Lower leg skin (tissue), 4 donors: ENCODE measurements at regions not wholly inside any gene's neighbourhood (a gene's known extent, or its start where the extent isn't known, plus 50 kb on each side); places are given as distances from the start of the nearest gene placed in this dataset.

Source experiments
- DNase-seq, 2 donors: peaks; one replicate each; pipeline ENCODE4 v3.0.0-alpha.2; 2019; ENCODE audit warnings: low spot score in 2 of 2
- H3K4me3 ChIP-seq: fragments of 200-600 bp; sonication (generic); 2 replicates; pipeline ENCODE4 v1.5.1; 2017; ENCODE audit warnings: mild to moderate bottlenecking, low read depth; ENCODE audit not compliant: poor library complexity, severe bottlenecking
- POLR2A ChIP-seq, 2 donors: fragments of 450-650 bp; IDR thresholded peaks; one replicate each; pipeline ENCODE4 v1.6.1; 2016 to 2017; ENCODE audit warnings: antibody characterized with exemption in 2 of 2, mild to moderate bottlenecking in 1 of 2, moderate library complexity in 1 of 2
- WGBS, 2 donors: methylation state at CpG; one replicate each; pipeline ENCODE4 v1.1.5; 2018; 5-methylcytosine and 5-hydroxymethylcytosine counted together
- intact Hi-C: fragments of 100-400 bp; cut with DNase I; formaldehyde crosslinking; loops from one replicate; pipeline ENCODE4 v1.15.0; 2023; ENCODE audit warnings: low total_unique reads
- TF ChIP-seq, protein P1 (sequence below), 3 donors: fragments of 450-650 bp; IDR thresholded peaks; one replicate each; pipeline ENCODE4 v1.5.1; 2016; ENCODE audit warnings: antibody characterized with exemption in 3 of 3, mild to moderate bottlenecking in 3 of 3, moderate library complexity in 2 of 3

DNA sequence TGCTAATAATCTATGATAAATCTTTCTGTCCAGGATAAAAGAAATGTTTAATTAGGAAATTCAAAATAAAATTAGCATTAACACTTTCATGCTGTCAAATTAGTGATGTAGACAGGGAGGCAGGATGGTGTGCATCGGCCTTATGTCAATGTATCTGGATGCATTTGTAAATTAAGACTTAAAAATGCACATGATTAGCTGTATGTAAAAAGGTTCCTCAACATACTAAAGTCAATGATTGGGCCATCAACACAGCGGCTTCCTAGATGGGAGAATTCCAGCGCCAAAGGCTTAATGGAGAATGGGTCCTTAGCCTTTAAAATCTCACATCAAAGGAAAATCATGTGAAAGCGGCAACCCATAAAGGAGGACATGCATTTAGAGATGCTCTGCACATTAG lies 77.5 kb upstream of the ZEB2 start:
- 74 to 82% methylated on average over 4 of the region's 4 CpGs for WGBS, 2 donors
- H3K4me3 ChIP-seq = no peak overlapping the region
- no peak for DNase-seq
- intact Hi-C loops = no loop called here
- TF ChIP-seq, protein P1, sequence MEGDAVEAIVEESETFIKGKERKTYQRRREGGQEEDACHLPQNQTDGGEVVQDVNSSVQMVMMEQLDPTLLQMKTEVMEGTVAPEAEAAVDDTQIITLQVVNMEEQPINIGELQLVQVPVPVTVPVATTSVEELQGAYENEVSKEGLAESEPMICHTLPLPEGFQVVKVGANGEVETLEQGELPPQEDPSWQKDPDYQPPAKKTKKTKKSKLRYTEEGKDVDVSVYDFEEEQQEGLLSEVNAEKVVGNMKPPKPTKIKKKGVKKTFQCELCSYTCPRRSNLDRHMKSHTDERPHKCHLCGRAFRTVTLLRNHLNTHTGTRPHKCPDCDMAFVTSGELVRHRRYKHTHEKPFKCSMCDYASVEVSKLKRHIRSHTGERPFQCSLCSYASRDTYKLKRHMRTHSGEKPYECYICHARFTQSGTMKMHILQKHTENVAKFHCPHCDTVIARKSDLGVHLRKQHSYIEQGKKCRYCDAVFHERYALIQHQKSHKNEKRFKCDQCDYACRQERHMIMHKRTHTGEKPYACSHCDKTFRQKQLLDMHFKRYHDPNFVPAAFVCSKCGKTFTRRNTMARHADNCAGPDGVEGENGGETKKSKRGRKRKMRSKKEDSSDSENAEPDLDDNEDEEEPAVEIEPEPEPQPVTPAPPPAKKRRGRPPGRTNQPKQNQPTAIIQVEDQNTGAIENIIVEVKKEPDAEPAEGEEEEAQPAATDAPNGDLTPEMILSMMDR (IDR thresholded peaks at IDR 0.05) = no peak
- TF ChIP-seq POLR2A (IDR thresholded peaks at IDR 0.05) = no peak

DNA sequence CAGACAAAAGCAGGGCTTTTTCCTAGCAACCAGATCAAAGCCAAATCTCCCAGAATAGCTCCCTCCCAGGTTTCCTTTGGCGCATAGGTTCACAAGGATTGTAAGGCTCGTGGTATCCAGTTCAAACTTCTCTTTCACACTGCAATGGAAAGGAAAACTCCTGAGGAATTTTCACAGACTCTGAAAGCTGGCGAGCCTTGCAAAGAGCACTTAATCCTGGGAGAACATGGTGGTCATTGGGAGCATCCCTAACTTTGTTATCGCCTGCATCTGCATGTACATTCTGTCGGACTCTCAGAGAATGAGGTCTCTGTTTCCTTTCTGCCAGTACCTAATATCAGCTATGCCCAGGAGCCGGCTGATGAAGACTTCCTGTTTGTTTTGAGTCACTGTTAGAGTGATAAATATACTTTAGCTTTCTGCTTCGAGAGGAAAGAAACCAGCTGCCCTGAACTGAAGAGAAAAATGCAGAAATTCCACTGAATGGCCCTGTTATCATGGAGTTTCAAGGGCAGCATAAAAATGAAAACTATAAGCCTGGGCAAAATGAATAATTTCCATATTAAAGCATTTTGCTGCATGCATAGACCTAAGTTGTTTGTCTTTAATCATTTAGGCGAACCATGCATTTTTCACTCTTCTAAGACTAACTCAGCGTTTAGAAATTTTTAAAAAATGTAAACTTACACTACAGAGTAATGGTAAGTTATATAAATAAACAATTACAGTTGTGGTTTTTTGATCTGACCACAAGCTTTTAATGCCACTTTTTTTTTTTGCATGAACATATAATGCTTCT lies 76.4 kb upstream of the ZEB2 start:
- WGBS, 2 donors = 56 to 58% methylated on average over 9 of the region's 9 CpGs
- DNase-seq = no peak
- TF ChIP-seq, protein P1 (IDR thresholded peaks at IDR 0.05) = no peak
- TF ChIP-seq POLR2A (IDR thresholded peaks at IDR 0.05) = no peak
- H3K4me3 ChIP-seq = no peak overlapping the region
- intact Hi-C loops = no loop called here

DNA sequence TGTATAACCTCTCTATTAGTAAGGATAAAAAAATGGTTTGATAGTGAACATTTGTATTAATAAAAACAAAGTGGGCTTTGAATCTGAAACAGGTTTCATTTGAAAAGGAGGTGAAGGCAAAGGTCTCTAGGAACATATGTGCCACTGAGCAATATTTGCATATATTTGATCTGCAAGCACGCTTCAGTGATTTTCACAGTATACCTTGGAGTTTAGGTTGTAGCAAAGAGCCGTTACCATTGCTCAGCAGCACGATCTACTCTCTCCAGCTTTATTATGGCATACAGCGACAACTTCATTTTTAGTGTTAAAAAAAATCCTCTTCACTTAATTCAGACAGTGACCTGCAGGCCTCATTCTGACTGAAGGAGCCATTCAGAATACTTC lies 75.8 kb upstream of the ZEB2 start:
- TF ChIP-seq, protein P1 (IDR thresholded peaks at IDR 0.05) = no peak
- no peak for TF ChIP-seq POLR2A (IDR thresholded peaks at IDR 0.05)
- intact Hi-C loops = no loop called here
- H3K4me3 ChIP-seq = no peak overlapping the region
- 91 to 92% methylated on average over 4 of the region's 4 CpGs for WGBS, 2 donors
- no peak for DNase-seq

DNA sequence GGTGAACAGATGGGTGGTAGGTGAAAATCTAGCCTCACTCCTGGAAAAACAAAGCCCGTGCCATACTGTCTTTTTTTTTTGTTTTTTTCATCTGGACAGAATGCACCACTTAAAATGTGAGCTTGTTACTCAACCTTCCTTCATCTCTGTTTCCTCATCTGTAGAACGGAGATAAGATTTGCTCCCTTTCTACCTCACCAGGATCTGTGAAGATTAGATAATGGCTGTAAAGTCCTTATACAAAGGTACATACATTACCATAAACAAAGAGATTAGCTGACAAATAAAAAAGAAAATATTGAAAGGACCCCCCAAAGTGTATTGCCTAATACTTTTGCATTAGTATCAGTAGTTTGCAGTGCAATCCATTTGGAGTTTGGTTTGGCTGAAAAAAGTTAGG lies 75.4 kb upstream of the ZEB2 start:
- WGBS, 2 donors = 80% methylated on average over 2 of the region's 2 CpGs
- TF ChIP-seq, protein P1 (IDR thresholded peaks at IDR 0.05) = no peak
- TF ChIP-seq POLR2A (IDR thresholded peaks at IDR 0.05) = no peak
- DNase-seq = no peak
- H3K4me3 ChIP-seq = no peak overlapping the region
- intact Hi-C loops = no loop called here

DNA sequence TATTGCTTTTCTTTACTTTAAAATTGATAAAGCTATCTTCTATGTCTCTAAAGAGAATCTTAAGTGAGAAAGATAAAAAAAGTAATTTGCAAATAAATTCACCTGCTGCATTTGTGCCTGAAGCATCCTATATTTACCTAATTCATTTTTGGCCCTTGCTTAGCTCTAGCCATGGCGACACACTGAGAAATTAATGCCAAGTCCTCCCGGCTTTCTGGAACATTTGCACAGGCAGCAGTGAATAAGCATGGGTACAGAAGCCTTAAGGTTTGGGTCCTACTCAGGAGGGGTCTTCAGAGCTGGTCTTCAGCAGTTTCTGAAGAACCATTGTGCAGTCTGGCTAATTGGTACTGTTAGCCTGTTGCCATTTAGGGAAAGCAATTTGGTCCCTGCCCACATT lies 73.9 kb upstream of the ZEB2 start:
- H3K4me3 ChIP-seq = no peak overlapping the region
- TF ChIP-seq, protein P1 (IDR thresholded peaks at IDR 0.05) = no peak
- TF ChIP-seq POLR2A (IDR thresholded peaks at IDR 0.05) = no peak
- WGBS, 2 donors = 35 to 51% methylated on average over 2 of the region's 2 CpGs
- intact Hi-C loops = no loop called here
- no peak for DNase-seq
